ENCODE measurements at regions not wholly inside any gene's neighbourhood (a gene's known extent, or its start where the extent isn't known, plus 50 kb on each side); places are given as distances from the start of the nearest gene placed in this dataset.
A peak's percentile ranks its signal among the peaks of the same experiment; 100 is the strongest.
"Not testable (repeated sequence)": the region's sequence is repeated elsewhere in the genome, so short reads cannot be mapped to it uniquely, and the experiment has no call there.

- not testable (repeated sequence) for FAIRE-seq
These were observed 53.3 kb upstream of the ARL4D start for GRCh38 chr17:43345515-43345914.

GRCh38 chr17:43344685-43345084 lies 54.1 kb upstream of the ARL4D start:
- TF ChIP-seq, protein P1, sequence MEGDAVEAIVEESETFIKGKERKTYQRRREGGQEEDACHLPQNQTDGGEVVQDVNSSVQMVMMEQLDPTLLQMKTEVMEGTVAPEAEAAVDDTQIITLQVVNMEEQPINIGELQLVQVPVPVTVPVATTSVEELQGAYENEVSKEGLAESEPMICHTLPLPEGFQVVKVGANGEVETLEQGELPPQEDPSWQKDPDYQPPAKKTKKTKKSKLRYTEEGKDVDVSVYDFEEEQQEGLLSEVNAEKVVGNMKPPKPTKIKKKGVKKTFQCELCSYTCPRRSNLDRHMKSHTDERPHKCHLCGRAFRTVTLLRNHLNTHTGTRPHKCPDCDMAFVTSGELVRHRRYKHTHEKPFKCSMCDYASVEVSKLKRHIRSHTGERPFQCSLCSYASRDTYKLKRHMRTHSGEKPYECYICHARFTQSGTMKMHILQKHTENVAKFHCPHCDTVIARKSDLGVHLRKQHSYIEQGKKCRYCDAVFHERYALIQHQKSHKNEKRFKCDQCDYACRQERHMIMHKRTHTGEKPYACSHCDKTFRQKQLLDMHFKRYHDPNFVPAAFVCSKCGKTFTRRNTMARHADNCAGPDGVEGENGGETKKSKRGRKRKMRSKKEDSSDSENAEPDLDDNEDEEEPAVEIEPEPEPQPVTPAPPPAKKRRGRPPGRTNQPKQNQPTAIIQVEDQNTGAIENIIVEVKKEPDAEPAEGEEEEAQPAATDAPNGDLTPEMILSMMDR (IDR thresholded peaks at IDR 0.05; ENCODE audit: insufficient read depth, low read length, severe bottlenecking): no peak
- H3K4me3 ChIP-seq (ENCODE audit: low read depth, low read length): no peak overlapping the region
- FAIRE-seq (no peak), DNase-seq (ENCODE audit: low read depth) (no peak)
- H3K27me3 ChIP-seq (ENCODE audit: control insufficient read depth, insufficient read depth, low read length): no peaks in the 10 kb centered on the region
- H3K36me3 ChIP-seq (ENCODE audit: control insufficient read depth, insufficient read depth, low read length): no peaks in the 10 kb centered on the region

More at GRCh38 chr17:43345515-43345914, 53.3 kb upstream of the ARL4D start:
- not testable (repeated sequence) for H3K4me3 ChIP-seq (ENCODE audit: low read depth, low read length); H3K27me3 ChIP-seq (ENCODE audit: control insufficient read depth, insufficient read depth, low read length); H3K36me3 ChIP-seq (ENCODE audit: control insufficient read depth, insufficient read depth, low read length); DNase-seq (ENCODE audit: low read depth)

DNA sequence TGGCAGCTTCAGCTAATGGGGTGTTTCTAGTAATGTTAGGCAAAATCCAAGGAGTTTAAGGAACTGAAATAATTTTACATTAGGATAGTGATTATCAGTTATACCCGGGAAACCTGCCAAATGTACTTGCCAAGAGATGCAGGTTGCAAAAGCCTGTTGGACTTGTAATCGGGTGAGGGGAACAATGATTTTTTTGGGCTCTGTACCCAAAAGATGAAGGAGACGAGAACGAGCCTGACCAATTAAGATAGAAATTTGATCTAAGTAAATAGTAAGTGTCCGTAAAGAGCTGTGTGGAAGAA lies 56.3 kb upstream of the ARL4D start:
- H3K27me3 ChIP-seq (ENCODE audit: control insufficient read depth, insufficient read depth, low read length): no peaks in the 10 kb centered on the region
- FAIRE-seq: no peak
- no peak overlapping the region for H3K4me3 ChIP-seq (ENCODE audit: low read depth, low read length)
- no peak for DNase-seq (ENCODE audit: low read depth)
- H3K36me3 ChIP-seq (ENCODE audit: control insufficient read depth, insufficient read depth, low read length): no peaks in the 10 kb centered on the region
- TF ChIP-seq, protein P1 (IDR thresholded peaks at IDR 0.05; ENCODE audit: insufficient read depth, low read length, severe bottlenecking): no peak

- DNase-seq (ENCODE audit: low read depth) (peak; percentile 50), FAIRE-seq (no peak)
- no peaks in the 10 kb centered on the region for H3K36me3 ChIP-seq (ENCODE audit: control insufficient read depth, insufficient read depth, low read length)
- TF ChIP-seq, protein P1 (IDR thresholded peaks at IDR 0.05; ENCODE audit: insufficient read depth, low read length, severe bottlenecking): no peak
- H3K27me3 ChIP-seq (ENCODE audit: control insufficient read depth, insufficient read depth, low read length): no peaks in the 10 kb centered on the region
- no peak overlapping the region for H3K4me3 ChIP-seq (ENCODE audit: low read depth, low read length)
These were observed 56.8 kb upstream of the ARL4D start for GRCh38 chr17:43341715-43342588.

DNA sequence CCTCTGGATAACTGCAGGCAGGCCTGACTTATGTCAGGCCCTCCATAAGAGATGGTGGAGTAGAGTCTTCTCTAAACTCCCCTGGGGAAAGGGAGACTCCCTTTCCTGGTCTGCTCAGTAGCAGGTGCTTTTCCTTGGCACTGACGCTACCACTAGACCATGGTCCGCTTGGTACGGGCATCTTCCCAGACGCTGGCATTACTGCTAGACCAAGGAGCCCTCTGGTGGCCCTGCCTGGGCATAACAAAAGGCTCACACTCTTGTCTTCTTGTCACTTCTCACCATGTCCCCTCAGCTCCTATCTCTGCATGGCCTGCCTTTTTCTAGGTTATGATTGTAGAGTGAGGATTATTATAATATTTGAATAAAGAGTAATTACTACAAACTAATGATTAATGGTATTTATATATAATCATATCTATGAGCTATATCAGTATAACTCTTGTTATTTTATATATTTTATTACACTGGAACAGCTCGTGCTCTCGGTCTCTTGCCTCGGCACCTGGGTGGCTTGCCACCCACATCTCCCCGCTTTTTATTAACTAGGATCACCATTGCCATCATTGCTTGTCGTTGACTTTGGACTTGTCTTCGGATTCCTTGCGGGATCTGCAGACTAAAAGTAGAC lies 59.8 kb upstream of the ARL4D start:
- DNase-seq (ENCODE audit: low read depth): peak; percentile 46
- Histone ChIP-seq H3K36me3 (ENCODE audit: control insufficient read depth, insufficient read depth, low read length) (no peaks in the 10 kb centered on the region), H3K27me3 (ENCODE audit: control insufficient read depth, insufficient read depth, low read length) (no peaks in the 10 kb centered on the region), H3K4me3 (ENCODE audit: low read depth, low read length) (no peak overlapping the region)
- TF ChIP-seq, protein P1 (IDR thresholded peaks at IDR 0.05; ENCODE audit: insufficient read depth, low read length, severe bottlenecking): peak; percentile 80
- FAIRE-seq: no peak

- H3K4me3 ChIP-seq (ENCODE audit: low read depth, low read length): no peak overlapping the region
- TF ChIP-seq, protein P1 (IDR thresholded peaks at IDR 0.05; ENCODE audit: insufficient read depth, low read length, severe bottlenecking): no peak
These were observed 60.9 kb upstream of the ARL4D start for GRCh38 chr17:43337684-43338428.

More at GRCh38 chr17:43337684-43338428, 60.9 kb upstream of the ARL4D start:
- FAIRE-seq (no peak), DNase-seq (ENCODE audit: low read depth) (no peak)
- H3K36me3 ChIP-seq (ENCODE audit: control insufficient read depth, insufficient read depth, low read length): no peaks in the 10 kb centered on the region
- H3K27me3 ChIP-seq (ENCODE audit: control insufficient read depth, insufficient read depth, low read length): no peaks in the 10 kb centered on the region
